AG04450 (cell line): ENCODE measurements at regions not wholly inside any gene's neighbourhood (a gene's known extent, or its start where the extent isn't known, plus 50 kb on each side); places are given as distances from the start of the nearest gene placed in this dataset.

Experiments used
- CTCF ChIA-PET: fragments of 300-600, 350-600 bp; formaldehyde crosslinking; extraction: SDS; loops from one replicate; lab custom pipeline; 2022; ENCODE audit warnings: antibody characterized with exemption, inconsistent platforms; lab: Charles Lee
- POLR2A ChIA-PET: fragments of 350-600 bp; formaldehyde crosslinking; extraction: SDS; loops from one replicate; lab custom pipeline; 2021; ENCODE audit warnings: antibody characterized with exemption, inconsistent platforms; lab: Yijun Ruan, JAX
- DNase-seq: peaks from one replicate; pipeline ENCODE4 v3.0.0-alpha.2; 2011; ENCODE audit warnings: low read depth, low spot score
- H3K27ac ChIP-seq: one replicate; pipeline ENCODE4 v1.5.1; 2012; ENCODE audit warnings: low read depth, low read length, control low read depth
- H3K27me3 ChIP-seq: one replicate; pipeline ENCODE4 v1.6.0; 2012; ENCODE audit warnings: low read length; ENCODE audit not compliant: control insufficient read depth, insufficient read depth
- H3K4me3 ChIP-seq: 2 replicates; pipeline ENCODE4 v1.5.1; 2011; ENCODE audit warnings: mild to moderate bottlenecking, low read depth, low read length, control low read depth
- H3K9me3 ChIP-seq: 2 replicates; pipeline ENCODE4 v1.5.1; 2012; ENCODE audit warnings: low read length; ENCODE audit not compliant: control insufficient read depth, insufficient read depth
- TF ChIP-seq, protein P1 (sequence below): IDR thresholded peaks from 2 replicates; pipeline ENCODE4 v1.5.1; 2011; ENCODE audit warnings: low read depth, low read length, control low read depth, inconsistent platforms

DNA sequence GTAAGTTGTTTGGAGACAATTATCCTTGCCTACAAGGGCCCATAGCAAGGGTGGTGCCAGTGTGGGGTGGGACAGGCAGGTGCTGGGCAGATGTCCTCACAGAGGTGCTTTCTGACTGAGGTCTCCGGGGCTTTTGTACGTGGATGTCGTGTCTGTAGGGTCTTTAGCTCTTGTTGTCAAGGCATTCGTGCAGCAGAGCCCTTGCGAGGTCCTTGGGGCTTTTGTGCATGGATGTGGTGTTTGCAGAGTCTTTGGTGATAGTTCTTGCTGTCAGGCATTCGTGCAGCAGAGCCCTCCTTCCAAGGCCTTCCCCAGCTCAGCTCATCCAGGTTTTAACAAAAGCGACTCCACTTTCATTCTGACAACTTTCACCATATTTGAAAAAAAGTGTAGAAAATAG lies 116.0 kb upstream of the TMEM18 start:
- TF ChIP-seq, protein P1, sequence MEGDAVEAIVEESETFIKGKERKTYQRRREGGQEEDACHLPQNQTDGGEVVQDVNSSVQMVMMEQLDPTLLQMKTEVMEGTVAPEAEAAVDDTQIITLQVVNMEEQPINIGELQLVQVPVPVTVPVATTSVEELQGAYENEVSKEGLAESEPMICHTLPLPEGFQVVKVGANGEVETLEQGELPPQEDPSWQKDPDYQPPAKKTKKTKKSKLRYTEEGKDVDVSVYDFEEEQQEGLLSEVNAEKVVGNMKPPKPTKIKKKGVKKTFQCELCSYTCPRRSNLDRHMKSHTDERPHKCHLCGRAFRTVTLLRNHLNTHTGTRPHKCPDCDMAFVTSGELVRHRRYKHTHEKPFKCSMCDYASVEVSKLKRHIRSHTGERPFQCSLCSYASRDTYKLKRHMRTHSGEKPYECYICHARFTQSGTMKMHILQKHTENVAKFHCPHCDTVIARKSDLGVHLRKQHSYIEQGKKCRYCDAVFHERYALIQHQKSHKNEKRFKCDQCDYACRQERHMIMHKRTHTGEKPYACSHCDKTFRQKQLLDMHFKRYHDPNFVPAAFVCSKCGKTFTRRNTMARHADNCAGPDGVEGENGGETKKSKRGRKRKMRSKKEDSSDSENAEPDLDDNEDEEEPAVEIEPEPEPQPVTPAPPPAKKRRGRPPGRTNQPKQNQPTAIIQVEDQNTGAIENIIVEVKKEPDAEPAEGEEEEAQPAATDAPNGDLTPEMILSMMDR: no peak
- Histone ChIP-seq H3K9me3 (peaks cover 66% of the 10 kb centered on the region), H3K27ac (no peak overlapping the region), H3K27me3 (no peaks in the 10 kb centered on the region), H3K4me3 (no peak overlapping the region)
- no peak for DNase-seq
- CTCF ChIA-PET: no interaction called here
- POLR2A ChIA-PET: no interaction called here

DNA sequence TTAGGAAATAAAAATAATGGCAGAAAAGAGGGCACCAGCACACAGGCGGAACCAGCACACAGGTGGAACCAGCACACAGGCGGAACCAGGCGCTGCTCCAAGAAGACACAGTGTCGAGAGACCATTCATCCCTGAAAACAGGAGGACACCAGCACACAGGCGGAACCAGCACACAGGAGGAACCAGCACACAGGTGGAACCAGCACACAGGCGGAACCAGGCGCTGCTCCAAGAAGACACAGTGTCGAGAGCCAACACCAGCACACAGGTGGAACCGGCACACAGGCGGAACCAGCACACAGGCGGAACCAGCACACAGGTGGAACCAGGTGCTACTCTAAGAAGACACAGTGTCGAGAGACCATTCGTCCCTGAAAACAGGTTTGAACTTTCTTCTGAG lies 115.5 kb upstream of the TMEM18 start:
- Histone ChIP-seq H3K27ac (no peak overlapping the region), H3K27me3 (no peaks in the 10 kb centered on the region), H3K9me3 (peaks cover 63% of the 10 kb centered on the region), H3K4me3 (no peak overlapping the region)
- no peak for DNase-seq
- ChIA-PET CTCF (interaction anchor here (0.9 kb wide), 1 partner anchor 10 kb away, joined by 3 read pairs; no protein-coding TSS in a partner anchor), POLR2A (no interaction called here)
- TF ChIP-seq, protein P1: no peak

DNA sequence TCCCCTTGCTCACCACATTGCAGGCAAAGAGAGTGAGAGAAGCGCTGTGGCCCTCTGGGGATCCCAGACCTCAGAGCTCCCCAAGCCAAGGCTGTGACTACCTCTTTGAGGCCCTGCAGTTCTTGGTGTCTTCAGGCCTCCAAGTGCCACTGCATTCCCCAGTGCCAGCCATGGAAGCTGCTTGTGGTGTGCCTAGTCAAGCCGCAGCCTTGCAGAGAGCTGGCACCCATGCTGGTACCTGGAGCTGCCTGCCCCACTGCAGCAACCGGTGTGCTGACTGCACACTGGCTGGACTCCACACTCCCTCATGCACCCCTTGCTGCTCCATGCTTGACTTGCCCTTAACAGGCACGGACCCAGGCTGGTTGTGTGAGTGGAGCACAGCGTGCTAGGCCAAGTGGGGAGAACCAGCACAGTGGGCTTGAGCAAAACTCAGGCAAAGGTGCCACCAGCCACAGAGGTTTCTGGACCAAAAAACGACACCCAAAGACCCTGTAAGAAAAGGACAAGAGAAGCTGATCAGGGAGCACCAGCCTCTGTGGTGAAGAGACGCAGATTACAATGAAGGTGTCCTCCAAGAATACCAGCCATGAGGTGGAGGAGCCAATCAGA lies 113.5 kb upstream of the TMEM18 start:
- Histone ChIP-seq H3K27me3 (no peaks in the 10 kb centered on the region), H3K9me3 (peaks cover 50% of the 10 kb centered on the region), H3K27ac (no peak overlapping the region), H3K4me3 (no peak overlapping the region)
- DNase-seq: no peak
- ChIA-PET CTCF (no interaction called here), POLR2A (no interaction called here)
- TF ChIP-seq, protein P1: no peak

DNA sequence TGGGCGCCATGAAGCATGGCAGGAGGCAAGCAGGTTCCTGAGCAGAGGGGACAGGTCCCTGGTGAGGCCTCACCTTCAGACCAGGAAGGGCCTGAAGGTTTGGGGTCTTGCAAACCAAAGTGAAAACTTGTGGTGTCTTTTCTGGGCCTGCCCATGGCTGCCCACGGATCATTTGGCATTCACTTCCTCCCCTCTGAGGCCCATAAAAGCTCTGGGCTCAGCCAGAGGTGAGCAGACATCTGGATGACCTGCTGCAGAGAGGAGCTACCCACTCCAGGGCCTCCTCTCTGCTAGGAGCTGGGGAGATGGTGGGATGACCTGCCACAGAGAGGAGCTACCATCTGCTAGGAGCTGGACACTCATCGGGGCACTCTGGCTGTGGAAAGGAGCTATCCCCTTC lies 112.9 kb upstream of the TMEM18 start:
- no peak for DNase-seq
- Histone ChIP-seq H3K27ac (no peak overlapping the region), H3K9me3 (peaks cover 44% of the 10 kb centered on the region), H3K4me3 (no peak overlapping the region), H3K27me3 (no peaks in the 10 kb centered on the region)
- POLR2A ChIA-PET: no interaction called here
- CTCF ChIA-PET: no interaction called here
- TF ChIP-seq, protein P1: no peak

DNA sequence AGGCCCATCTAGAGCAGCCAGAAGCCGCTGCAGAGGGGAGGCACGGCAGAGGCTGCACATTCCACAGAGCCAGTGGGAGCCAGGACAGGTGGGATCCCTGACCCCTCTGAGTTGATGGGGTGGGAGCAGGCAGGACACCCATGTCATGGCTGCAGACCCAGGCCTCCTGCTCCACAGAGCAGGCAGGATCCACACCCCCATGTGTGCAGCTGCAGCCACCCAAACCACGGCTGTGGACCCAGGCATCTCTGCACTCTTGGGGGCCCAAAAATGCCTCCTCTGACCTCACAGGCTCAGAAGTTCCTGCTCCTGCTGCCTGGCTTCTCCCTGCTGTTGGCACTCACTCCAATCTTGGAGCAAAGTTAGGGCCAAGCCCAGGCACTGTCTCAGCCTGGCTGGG lies 112.3 kb upstream of the TMEM18 start:
- DNase-seq: no peak
- Histone ChIP-seq H3K27me3 (no peaks in the 10 kb centered on the region), H3K27ac (no peak overlapping the region), H3K9me3 (peaks cover 39% of the 10 kb centered on the region), H3K4me3 (no peak overlapping the region)
- TF ChIP-seq, protein P1: no peak
- ChIA-PET CTCF (no interaction called here), POLR2A (no interaction called here)
